ENCODE measurements at regions not wholly inside any gene's neighbourhood (a gene's known extent, or its start where the extent isn't known, plus 50 kb on each side); places are given as distances from the start of the nearest gene placed in this dataset.

GRCh38 chr7:70986297-70986696 lies 145.6 kb upstream of the GALNT17 start:
- no peak for DNase-seq

- DNase-seq, result no peak
Observed at GRCh38 chr7:70994176-70994575, 137.8 kb upstream of the GALNT17 start.

GRCh38 chr7:70997261-70997660 lies 134.7 kb upstream of the GALNT17 start:
- DNase-seq, result no peak

- DNase-seq, result no peak
Observed at GRCh38 chr7:71005109-71005508, 126.8 kb upstream of the GALNT17 start.

GRCh38 chr7:71009636-71010035 lies 122.3 kb upstream of the GALNT17 start:
- no peak for DNase-seq

GRCh38 chr7:71015252-71015900 lies 116.6 kb upstream of the GALNT17 start:
- DNase-seq, result no peak

- no peak for DNase-seq
Observed at GRCh38 chr7:71016401-71016800, 115.5 kb upstream of the GALNT17 start.

GRCh38 chr7:71017602-71018001 lies 114.3 kb upstream of the GALNT17 start:
- no peak for DNase-seq

- no peak for DNase-seq
Observed at GRCh38 chr7:71019706-71020105, 112.2 kb upstream of the GALNT17 start.

GRCh38 chr7:71021131-71021530 lies 110.8 kb upstream of the GALNT17 start:
- no peak for DNase-seq

- DNase-seq, result no peak
Observed at GRCh38 chr7:71026680-71027079, 105.3 kb upstream of the GALNT17 start.

- no peak for DNase-seq
Observed at GRCh38 chr7:71034243-71034642, 97.7 kb upstream of the GALNT17 start.

GRCh38 chr7:71042591-71042990 lies 89.4 kb upstream of the GALNT17 start:
- DNase-seq, result no peak

GRCh38 chr7:71050492-71050891 lies 81.5 kb upstream of the GALNT17 start:
- DNase-seq, result no peak

- DNase-seq, result no peak
Observed at GRCh38 chr7:71055504-71055903, 76.4 kb upstream of the GALNT17 start.

- no peak for DNase-seq
Observed at GRCh38 chr7:71077743-71078476, 54.0 kb upstream of the GALNT17 start.
